Transverse colon (tissue), 4 donors: ENCODE measurements at regions not wholly inside any gene's neighbourhood (a gene's known extent, or its start where the extent isn't known, plus 50 kb on each side); places are given as distances from the start of the nearest gene placed in this dataset.

ENCODE experiments used
- DNase-seq: peaks from one replicate; pipeline ENCODE4 v3.0.0-alpha.2; 2019
- H3K27ac ChIP-seq, 4 donors: fragments of 200-600 bp; sonication (generic); 2 replicates each; pipeline ENCODE4 v1.5.1; 2016 to 2018; ENCODE audit warnings: inconsistent platforms in 4 of 4
- H3K27me3 ChIP-seq: fragments of 200-600 bp; sonication (generic); 2 replicates; pipeline ENCODE4 v1.5.1; 2017; ENCODE audit warnings: inconsistent platforms
- H3K36me3 ChIP-seq, 4 donors: fragments of 200-600 bp; sonication (generic); 2 replicates each; pipeline ENCODE4 v1.5.1; 2017 to 2019; ENCODE audit warnings: inconsistent platforms in 4 of 4
- H3K4me1 ChIP-seq, 4 donors: fragments of 200-600 bp; sonication (generic); 2 replicates each; pipeline ENCODE4 v1.5.1; 2017 to 2020; ENCODE audit warnings: inconsistent platforms in 4 of 4
- H3K4me3 ChIP-seq, 4 donors: fragments of 200-600 bp; sonication (generic); 1 replicate in 1 of 4; 2 replicates in 3 of 4; pipeline versions ENCODE4 v1.5.1 to v1.6.1; 2017 to 2019; ENCODE audit warnings: inconsistent platforms in 4 of 4
- H3K9me3 ChIP-seq, 2 donors: fragments of 200-600 bp; sonication (generic); 2 replicates each; pipeline ENCODE4 v1.5.1; 2017 to 2019; ENCODE audit warnings: inconsistent platforms in 2 of 2
- EP300 ChIP-seq: sonication (generic); formaldehyde crosslinking; IDR thresholded peaks from one replicate; pipeline ENCODE4 v1.6.1; 2017; ENCODE audit warnings: antibody characterized with exemption, low read depth
- POLR2A ChIP-seq: fragments of 450-650 bp; IDR thresholded peaks from one replicate; pipeline ENCODE4 v1.6.1; 2016; ENCODE audit warnings: antibody characterized with exemption, mild to moderate bottlenecking, moderate library complexity
- POLR2AphosphoS5 ChIP-seq, 3 donors: sonication (generic); formaldehyde crosslinking; IDR thresholded peaks; one replicate each; pipeline ENCODE4 v1.6.1; 2016; ENCODE audit warnings: antibody characterized with exemption in 3 of 3
- WGBS, 2 donors: methylation state at CpG; one replicate each; pipeline ENCODE4 v1.1.5; 2018; ENCODE audit warnings: low coverage in 1 of 2; 5-methylcytosine and 5-hydroxymethylcytosine counted together
- in situ Hi-C, 4 donors: fragments of 200-750 bp; cut with MboI; loops; one replicate each; pipeline versions ENCODE4 v1.15.0 to v1.15.1; 2017; ENCODE audit warnings: low sequenced_read_pairs in 3 of 4, low pct_ligation_motif_present in 1 of 4, low pct_unique_long_range_greater_than_20kb in 1 of 4
- intact Hi-C: fragments of 100-400 bp; cut with DNase I; formaldehyde crosslinking; loops from one replicate; pipeline ENCODE4 v1.15.1; 2023; ENCODE audit warnings: low total_unique reads
- TF ChIP-seq, protein P1 (sequence below), 5 experiments: fragments of 200-600 bp in 3 of 5; fragments of 450-650 bp in 2 of 5; sonication (generic) in 3 of 5; IDR thresholded peaks; 1 replicate in 2 of 5; 2 replicates in 3 of 5; pipeline ENCODE4 v1.5.1; 2016 to 2017; ENCODE audit warnings: antibody characterized with exemption in 5 of 5, inconsistent platforms in 3 of 5, mild to moderate bottlenecking in 2 of 5, moderate library complexity in 1 of 5

DNA sequence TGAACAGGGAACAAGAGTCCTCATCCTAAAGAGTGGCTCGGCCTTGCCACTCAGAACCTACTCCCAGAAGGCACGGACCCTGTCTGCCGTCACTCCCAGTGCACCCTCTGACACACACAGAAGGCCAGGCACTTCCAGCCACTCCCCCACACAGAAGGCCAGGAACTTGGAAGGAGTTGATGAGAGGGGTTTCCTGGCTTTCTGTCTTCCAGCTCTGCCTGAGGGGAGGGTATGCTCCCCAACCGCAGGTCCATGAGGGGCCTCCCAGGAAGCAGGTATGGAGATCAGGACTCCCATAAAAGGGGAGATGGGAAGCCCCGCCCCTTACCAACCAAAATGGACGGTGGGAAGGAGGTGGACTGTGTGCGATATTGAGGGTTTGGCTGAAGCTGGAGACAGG lies 247.6 kb upstream of the IRX4 start:
- H3K36me3 ChIP-seq, result no peaks in the 10 kb centered on the region
- TF ChIP-seq, protein P1, sequence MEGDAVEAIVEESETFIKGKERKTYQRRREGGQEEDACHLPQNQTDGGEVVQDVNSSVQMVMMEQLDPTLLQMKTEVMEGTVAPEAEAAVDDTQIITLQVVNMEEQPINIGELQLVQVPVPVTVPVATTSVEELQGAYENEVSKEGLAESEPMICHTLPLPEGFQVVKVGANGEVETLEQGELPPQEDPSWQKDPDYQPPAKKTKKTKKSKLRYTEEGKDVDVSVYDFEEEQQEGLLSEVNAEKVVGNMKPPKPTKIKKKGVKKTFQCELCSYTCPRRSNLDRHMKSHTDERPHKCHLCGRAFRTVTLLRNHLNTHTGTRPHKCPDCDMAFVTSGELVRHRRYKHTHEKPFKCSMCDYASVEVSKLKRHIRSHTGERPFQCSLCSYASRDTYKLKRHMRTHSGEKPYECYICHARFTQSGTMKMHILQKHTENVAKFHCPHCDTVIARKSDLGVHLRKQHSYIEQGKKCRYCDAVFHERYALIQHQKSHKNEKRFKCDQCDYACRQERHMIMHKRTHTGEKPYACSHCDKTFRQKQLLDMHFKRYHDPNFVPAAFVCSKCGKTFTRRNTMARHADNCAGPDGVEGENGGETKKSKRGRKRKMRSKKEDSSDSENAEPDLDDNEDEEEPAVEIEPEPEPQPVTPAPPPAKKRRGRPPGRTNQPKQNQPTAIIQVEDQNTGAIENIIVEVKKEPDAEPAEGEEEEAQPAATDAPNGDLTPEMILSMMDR (IDR thresholded peaks at IDR 0.05), result no peak
- TF ChIP-seq POLR2A (no peak), EP300 (no peak), POLR2AphosphoS5 (IDR thresholded peaks at IDR 0.05) (no peak)
- H3K27me3 ChIP-seq, result no peaks in the 10 kb centered on the region
- DNase-seq, result no peak
- no peak overlapping the region for H3K27ac ChIP-seq
- no peaks in the 10 kb centered on the region for H3K4me1 ChIP-seq
- in situ Hi-C loops (no loop called here), intact Hi-C loops (no loop called here)
- H3K9me3 ChIP-seq, result no peaks in the 10 kb centered on the region
- H3K4me3 ChIP-seq, result no peak overlapping the region
- 80% methylated on average over 7 of the region's 7 CpGs; no CpG with 5 or more reads in 1 of the 2 donors for WGBS, 2 donors

DNA sequence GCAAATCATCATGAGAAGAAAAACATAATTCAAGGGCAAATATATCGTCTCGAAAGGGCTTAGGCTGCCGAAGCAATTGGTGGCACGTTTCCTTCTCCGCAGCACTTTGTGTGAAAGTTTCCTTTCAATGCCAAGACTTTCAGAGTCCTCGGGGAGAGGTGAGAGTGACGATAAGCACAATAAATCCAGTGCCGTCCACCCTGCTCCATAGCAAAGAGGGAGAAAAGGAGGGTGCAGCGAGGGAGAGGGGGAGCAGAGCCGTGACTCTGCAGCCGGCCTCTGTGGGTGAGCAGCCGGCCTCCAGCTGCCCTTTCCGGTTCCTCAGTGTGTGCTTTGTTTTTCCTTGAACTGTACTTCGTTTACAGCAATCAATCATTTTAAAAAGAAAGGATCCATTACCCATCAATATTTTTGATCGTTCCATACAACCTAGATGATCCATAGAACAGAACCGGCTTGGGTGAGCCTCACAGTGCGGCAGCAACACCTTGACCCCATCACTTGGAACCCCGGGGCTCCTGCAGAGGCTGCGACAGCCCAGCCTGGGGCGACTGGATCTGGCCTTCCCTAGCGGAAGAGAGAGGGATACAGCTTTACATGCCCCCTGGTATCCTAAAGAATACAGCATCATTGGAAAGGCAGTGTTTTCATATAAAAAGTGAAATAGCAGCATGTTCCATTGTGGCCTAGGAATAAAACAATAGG lies 247.0 kb upstream of the IRX4 start:
- no peak for DNase-seq
- Histone ChIP-seq H3K9me3 (no peaks in the 10 kb centered on the region), H3K27me3 (no peaks in the 10 kb centered on the region), H3K4me1 (no peaks in the 10 kb centered on the region), H3K27ac (no peak overlapping the region), H3K4me3 (no peak overlapping the region), H3K36me3 (no peaks in the 10 kb centered on the region)
- TF ChIP-seq, protein P1 (IDR thresholded peaks at IDR 0.05), result no peak
- no peak for TF ChIP-seq POLR2A
- TF ChIP-seq EP300, result no peak
- no peak for TF ChIP-seq POLR2AphosphoS5 (IDR thresholded peaks at IDR 0.05)
- WGBS, 2 donors, result 31 to 53% methylated on average over 7 to 21 of the region's 21 CpGs
- intact Hi-C loops (no loop called here), in situ Hi-C loops (no loop called here)

DNA sequence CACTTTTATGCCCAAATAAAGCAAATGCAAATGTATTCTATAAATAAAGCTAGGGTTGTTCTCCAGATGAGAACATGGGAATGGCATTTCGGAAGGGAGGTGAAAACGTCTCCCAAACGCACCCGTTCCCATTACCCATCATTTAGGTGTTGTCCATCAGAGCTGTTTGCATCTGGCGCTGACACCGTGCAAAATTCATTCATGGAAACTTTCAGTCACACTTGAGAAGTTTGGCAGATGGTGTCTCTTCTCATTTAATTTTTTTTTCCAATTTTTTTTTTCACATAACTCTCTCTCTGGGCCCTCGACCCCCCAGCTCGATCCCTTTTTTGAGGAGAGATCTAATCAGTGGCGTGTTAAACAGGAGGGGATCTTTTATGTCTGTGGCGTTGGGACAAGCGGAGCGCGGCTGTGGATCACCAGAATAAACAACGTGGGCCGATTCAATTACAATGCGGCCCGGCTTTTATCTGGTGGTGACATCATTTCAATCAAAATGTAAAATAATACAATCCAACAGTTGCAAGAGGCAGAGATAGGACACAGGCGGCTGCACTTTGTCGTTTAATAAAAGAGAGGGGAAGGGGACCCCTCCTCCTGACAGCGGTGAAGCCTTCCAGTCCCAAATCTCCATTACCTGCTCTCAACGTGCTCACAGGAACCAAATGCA lies 246.1 kb upstream of the IRX4 start:
- H3K27me3 ChIP-seq, result no peaks in the 10 kb centered on the region
- in situ Hi-C loops (no loop called here), intact Hi-C loops (no loop called here)
- DNase-seq, result no peak
- H3K36me3 ChIP-seq, result no peaks in the 10 kb centered on the region
- H3K4me3 ChIP-seq, result no peak overlapping the region
- no peak overlapping the region for H3K27ac ChIP-seq
- WGBS, 2 donors, result 61 to 67% methylated on average over 18 to 21 of the region's 21 CpGs
- TF ChIP-seq POLR2AphosphoS5 (IDR thresholded peaks at IDR 0.05) (no peak), EP300 (no peak), POLR2A (no peak)
- TF ChIP-seq, protein P1 (IDR thresholded peaks at IDR 0.05), result no peak
- H3K9me3 ChIP-seq, result no peaks in the 10 kb centered on the region
- H3K4me1 ChIP-seq, result no peaks in the 10 kb centered on the region

DNA sequence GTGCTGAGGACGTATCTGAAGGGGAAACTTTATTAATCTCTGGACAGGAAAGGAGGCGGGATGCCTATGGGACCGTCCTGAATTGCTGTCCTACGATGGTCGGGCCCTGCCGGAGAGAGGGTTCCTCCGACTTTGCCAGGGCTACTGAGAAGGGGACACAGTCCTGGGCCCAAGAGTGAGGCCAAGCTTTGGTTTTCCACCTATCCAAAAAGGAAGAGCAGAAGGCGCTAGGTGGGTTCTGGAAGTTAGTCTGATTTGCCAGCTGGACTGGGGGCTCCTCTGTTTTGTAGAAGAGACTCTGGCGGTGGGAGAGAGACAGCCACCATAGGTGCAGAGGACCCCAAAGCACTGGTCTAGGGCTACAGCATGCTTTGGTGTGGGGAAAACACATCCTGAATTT lies 243.8 kb upstream of the IRX4 start:
- Histone ChIP-seq H3K27ac (no peak overlapping the region), H3K36me3 (no peaks in the 10 kb centered on the region), H3K9me3 (no peaks in the 10 kb centered on the region), H3K27me3 (no peaks in the 10 kb centered on the region), H3K4me1 (no peaks in the 10 kb centered on the region), H3K4me3 (no peak overlapping the region)
- intact Hi-C loops (no loop called here), in situ Hi-C loops (no loop called here)
- 80 to 82% methylated on average over 8 to 9 of the region's 9 CpGs for WGBS, 2 donors
- no peak for DNase-seq
- TF ChIP-seq, protein P1 (IDR thresholded peaks at IDR 0.05), result no peak
- TF ChIP-seq POLR2AphosphoS5 (IDR thresholded peaks at IDR 0.05), result no peak
- no peak for TF ChIP-seq EP300
- no peak for TF ChIP-seq POLR2A
